NB4 (cell line): ENCODE measurements at regions not wholly inside any gene's neighbourhood (a gene's known extent, or its start where the extent isn't known, plus 50 kb on each side); places are given as distances from the start of the nearest gene placed in this dataset.
A peak's percentile ranks its signal among the peaks of the same experiment; 100 is the strongest.

Source experiments
- CTCF ChIP-seq: IDR thresholded peaks from one replicate; pipeline ENCODE4 v1.5.1; 2012; ENCODE audit warnings: low read depth, low read length
- MAX ChIP-seq: IDR thresholded peaks from 2 replicates; pipeline ENCODE4 v1.6.1; 2011; ENCODE audit warnings: low read depth, low read length
- MYC ChIP-seq: IDR thresholded peaks from 2 replicates; pipeline ENCODE4 v1.6.1; 2011; ENCODE audit warnings: low read depth, low read length
- POLR2A ChIP-seq: IDR thresholded peaks from 2 replicates; pipeline ENCODE4 v1.6.1; 2011; ENCODE audit warnings: mild to moderate bottlenecking; ENCODE audit not compliant: insufficient read length; ENCODE audit errors: extremely low read depth

GRCh38 chr3:152205097-152205593 lies 63.6 kb upstream of the MBNL1 start:
- TF ChIP-seq CTCF (no peak), MAX (no peak), POLR2A (peak; percentile 44), MYC (no peak)
